ENCODE measurements at regions not wholly inside any gene's neighbourhood (a gene's known extent, or its start where the extent isn't known, plus 50 kb on each side); places are given as distances from the start of the nearest gene placed in this dataset.

- TF ChIP-seq CTCF (IDR thresholded peaks at IDR 0.05), result no peak
- no peak for TF ChIP-seq POLR2A (IDR thresholded peaks at IDR 0.05)
These were observed 111.6 kb upstream of the DCBLD2 start for GRCh38 chr3:99013077-99013476.

Data from uterus (tissue), 2 donors.